ENCODE measurements at regions not wholly inside any gene's neighbourhood (a gene's known extent, or its start where the extent isn't known, plus 50 kb on each side); places are given as distances from the start of the nearest gene placed in this dataset.
"Not testable (repeated sequence)": the region's sequence is repeated elsewhere in the genome, so short reads cannot be mapped to it uniquely, and the experiment has no call there.

GRCh38 chr12:90833228-90833627 lies 121.7 kb downstream of the CCER1 start:
- in situ Hi-C loops (cut with HindIII; ENCODE audit: low pct_ligation_motif_present, low pct_unique_long_range_greater_than_20kb, low sequenced_read_pairs), result no loop called here
- no peak for DNase-seq

- in situ Hi-C loops (cut with HindIII; ENCODE audit: low pct_ligation_motif_present, low pct_unique_long_range_greater_than_20kb, low sequenced_read_pairs), result no loop called here
- DNase-seq, result no peak
Measured at GRCh38 chr12:90832427-90832826, 122.5 kb downstream of the CCER1 start.

DNA sequence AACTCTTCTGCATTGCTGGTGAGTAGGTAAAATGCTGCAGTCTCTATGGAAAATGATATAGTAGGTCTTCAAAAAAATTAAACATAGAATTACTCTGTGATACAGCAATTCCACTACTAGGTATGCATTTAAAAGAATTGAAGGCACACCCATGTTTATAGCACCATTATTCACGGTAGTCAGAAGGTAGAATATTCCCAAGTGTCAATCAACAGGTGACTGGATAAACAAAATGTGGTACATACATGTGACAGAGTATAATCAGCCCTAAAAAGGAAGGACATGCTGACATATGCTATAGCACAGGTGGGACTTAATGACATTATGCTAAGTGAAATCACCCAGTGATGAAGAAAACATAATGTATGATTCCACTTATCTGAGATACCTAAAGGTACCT lies 123.3 kb downstream of the CCER1 start:
- in situ Hi-C loops (cut with HindIII; ENCODE audit: low pct_ligation_motif_present, low pct_unique_long_range_greater_than_20kb, low sequenced_read_pairs), result no loop called here
- no peak for DNase-seq

DNA sequence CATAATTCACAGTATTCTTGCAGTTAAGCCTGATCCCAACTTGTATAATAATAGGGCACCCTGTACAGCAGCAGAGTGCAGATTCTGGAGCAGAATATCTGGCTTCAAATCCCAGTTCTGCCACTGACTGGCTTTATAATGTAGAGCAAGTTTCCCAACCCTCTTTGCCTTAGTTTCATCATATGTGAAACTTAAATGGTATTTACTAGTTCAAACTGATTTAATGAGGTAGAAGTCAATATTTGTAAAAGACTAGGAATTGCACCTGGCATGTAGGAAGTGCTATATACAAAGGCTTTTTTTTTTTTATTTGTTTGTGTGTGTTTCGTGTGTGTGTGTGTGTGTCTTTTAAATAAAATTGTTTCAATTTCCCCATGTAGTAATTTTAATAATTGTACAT lies 125.9 kb downstream of the CCER1 start:
- in situ Hi-C loops (cut with HindIII; ENCODE audit: low pct_ligation_motif_present, low pct_unique_long_range_greater_than_20kb, low sequenced_read_pairs), result no loop called here
- no peak for DNase-seq

DNA sequence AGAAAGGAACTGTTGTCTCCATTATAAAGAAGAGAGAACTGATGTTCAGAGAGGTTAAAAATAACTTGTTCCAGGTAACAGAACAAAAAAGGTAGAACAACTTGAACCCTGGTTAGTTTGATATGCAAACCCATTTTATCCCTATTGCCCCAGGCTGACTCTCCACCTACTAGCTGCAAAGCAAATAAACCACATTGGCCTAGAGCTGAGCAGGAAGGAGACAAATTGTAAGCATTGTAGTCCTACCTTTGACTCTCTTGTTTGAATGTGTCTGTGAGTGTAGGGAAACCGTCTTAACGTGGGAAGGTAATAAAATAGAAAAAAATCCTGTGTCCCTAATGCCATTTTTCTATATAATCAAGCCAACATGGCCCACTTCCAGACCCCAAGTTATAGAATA lies 126.4 kb downstream of the CCER1 start:
- in situ Hi-C loops (cut with HindIII; ENCODE audit: low pct_ligation_motif_present, low pct_unique_long_range_greater_than_20kb, low sequenced_read_pairs), result no loop called here
- DNase-seq, result no peak

GRCh38 chr12:90827567-90827966 lies 127.4 kb downstream of the CCER1 start:
- no peak for DNase-seq
- in situ Hi-C loops (cut with HindIII; ENCODE audit: low pct_ligation_motif_present, low pct_unique_long_range_greater_than_20kb, low sequenced_read_pairs), result no loop called here

- in situ Hi-C loops (cut with HindIII; ENCODE audit: low pct_ligation_motif_present, low pct_unique_long_range_greater_than_20kb, low sequenced_read_pairs), result no loop called here
- no peak for DNase-seq
Measured at GRCh38 chr12:90826036-90826435, 128.9 kb downstream of the CCER1 start.

GRCh38 chr12:90823859-90824258 lies 131.1 kb downstream of the CCER1 start:
- no peak for DNase-seq
- in situ Hi-C loops (cut with HindIII; ENCODE audit: low pct_ligation_motif_present, low pct_unique_long_range_greater_than_20kb, low sequenced_read_pairs), result no loop called here

- in situ Hi-C loops (cut with HindIII; ENCODE audit: low pct_ligation_motif_present, low pct_unique_long_range_greater_than_20kb, low sequenced_read_pairs), result no loop called here
Measured at GRCh38 chr12:90819709-90820108, 135.3 kb downstream of the CCER1 start.

GRCh38 chr12:90816353-90817089 lies 138.5 kb downstream of the CCER1 start:
- in situ Hi-C loops (cut with HindIII; ENCODE audit: low pct_ligation_motif_present, low pct_unique_long_range_greater_than_20kb, low sequenced_read_pairs), result no loop called here
- DNase-seq, result no peak

More at GRCh38 chr12:90819709-90820108, 135.3 kb downstream of the CCER1 start:
- DNase-seq, result no peak

GRCh38 chr12:90809940-90810339 lies 145.0 kb downstream of the CCER1 start:
- in situ Hi-C loops (cut with HindIII; ENCODE audit: low pct_ligation_motif_present, low pct_unique_long_range_greater_than_20kb, low sequenced_read_pairs), result no loop called here
- DNase-seq, result no peak

DNA sequence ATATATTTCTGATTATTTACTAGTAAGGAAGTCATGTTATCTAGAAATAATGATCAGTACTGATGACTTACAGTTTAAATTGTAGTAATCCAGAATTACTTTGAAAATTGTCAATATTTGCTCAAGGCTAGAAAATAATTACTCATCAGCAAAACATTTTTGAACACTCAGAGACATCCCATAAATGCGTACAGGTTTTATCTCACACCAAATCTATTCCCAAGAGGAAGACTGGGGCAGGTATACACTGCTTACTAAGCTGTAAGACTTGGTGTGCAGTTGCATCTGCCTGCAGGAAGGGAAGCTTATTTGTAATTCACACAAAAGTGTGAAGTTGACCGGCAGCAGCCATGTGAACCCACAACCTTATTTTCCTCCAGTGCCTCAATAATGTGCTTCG lies 146.4 kb downstream of the CCER1 start:
- in situ Hi-C loops (cut with HindIII; ENCODE audit: low pct_ligation_motif_present, low pct_unique_long_range_greater_than_20kb, low sequenced_read_pairs), result no loop called here
- DNase-seq, result no peak

GRCh38 chr12:90802727-90803126 lies 152.2 kb downstream of the CCER1 start:
- in situ Hi-C loops (cut with HindIII; ENCODE audit: low pct_ligation_motif_present, low pct_unique_long_range_greater_than_20kb, low sequenced_read_pairs), result no loop called here
- DNase-seq, result no peak

- DNase-seq, result peak; percentile 34
- in situ Hi-C loops (cut with HindIII; ENCODE audit: low pct_ligation_motif_present, low pct_unique_long_range_greater_than_20kb, low sequenced_read_pairs), result no loop called here
Measured at GRCh38 chr12:90801776-90802175, 153.2 kb downstream of the CCER1 start.

- in situ Hi-C loops (cut with HindIII; ENCODE audit: low pct_ligation_motif_present, low pct_unique_long_range_greater_than_20kb, low sequenced_read_pairs), result no loop called here
- no peak for DNase-seq
Measured at GRCh38 chr12:90794212-90794611, 160.8 kb downstream of the CCER1 start.

GRCh38 chr12:90792718-90793117 lies 162.3 kb downstream of the CCER1 start:
- DNase-seq; in situ Hi-C loops (cut with HindIII; ENCODE audit: low pct_ligation_motif_present, low pct_unique_long_range_greater_than_20kb, low sequenced_read_pairs): not testable (repeated sequence)

- in situ Hi-C loops (cut with HindIII; ENCODE audit: low pct_ligation_motif_present, low pct_unique_long_range_greater_than_20kb, low sequenced_read_pairs), result no loop called here
Measured at GRCh38 chr12:90791445-90791844, 163.5 kb downstream of the CCER1 start.

GRCh38 chr12:90790747-90791146 lies 164.2 kb downstream of the CCER1 start:
- in situ Hi-C loops (cut with HindIII; ENCODE audit: low pct_ligation_motif_present, low pct_unique_long_range_greater_than_20kb, low sequenced_read_pairs), result no loop called here
- DNase-seq, result no peak

More at GRCh38 chr12:90791445-90791844, 163.5 kb downstream of the CCER1 start:
- DNase-seq, result no peak

DNA sequence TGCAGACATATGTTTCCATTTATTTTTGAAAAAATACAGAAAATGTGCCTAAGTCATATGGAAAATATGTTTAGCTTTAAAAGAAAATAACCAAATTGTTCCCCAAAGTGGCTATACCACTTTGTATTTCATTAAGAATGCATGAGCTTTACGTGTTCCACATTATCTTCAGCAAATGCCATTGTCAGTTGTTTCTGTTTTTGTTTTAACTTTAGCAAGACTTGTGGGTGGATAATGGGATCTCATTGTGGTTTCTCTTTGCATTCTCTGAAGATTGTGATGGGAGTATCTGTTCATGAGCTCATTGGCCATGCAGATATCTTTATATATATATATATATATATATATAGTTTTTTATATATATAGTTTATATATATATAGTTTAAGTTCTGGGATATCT lies 181.5 kb downstream of the CCER1 start:
- in situ Hi-C loops (cut with HindIII; ENCODE audit: low pct_ligation_motif_present, low pct_unique_long_range_greater_than_20kb, low sequenced_read_pairs), result no loop called here
- DNase-seq, result no peak

DNA sequence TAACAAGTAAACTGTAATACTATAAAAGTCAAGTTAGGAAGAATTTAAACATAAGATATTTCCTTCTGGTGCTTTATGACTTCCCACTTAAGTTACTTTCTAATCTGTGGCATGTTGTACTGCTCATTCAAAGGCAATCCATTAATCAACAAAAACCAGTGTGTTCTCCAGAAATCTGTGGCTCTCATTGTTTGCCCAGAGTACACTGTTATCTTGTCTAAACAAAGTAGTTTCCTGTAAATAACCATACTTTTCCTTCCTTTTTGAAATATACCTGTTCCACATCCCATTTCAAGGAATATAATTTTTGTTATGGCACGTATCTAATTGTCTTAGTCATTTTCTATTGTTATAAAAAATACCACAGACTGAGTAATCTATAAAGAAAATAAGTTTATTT lies 184.1 kb downstream of the CCER1 start:
- DNase-seq, result no peak
- in situ Hi-C loops (cut with HindIII; ENCODE audit: low pct_ligation_motif_present, low pct_unique_long_range_greater_than_20kb, low sequenced_read_pairs), result no loop called here

GRCh38 chr12:90757957-90758356 lies 197.0 kb downstream of the CCER1 start:
- no peak for DNase-seq
- in situ Hi-C loops (cut with HindIII; ENCODE audit: low pct_ligation_motif_present, low pct_unique_long_range_greater_than_20kb, low sequenced_read_pairs), result no loop called here

Measured in ACHN (cell line).